Stimulated activated CD4-positive, alpha-beta T cell treated with anti-CD3 and anti-CD28 coated beads, Interleukin-12 subunit alpha, Interleukin-12 subunit beta, amount 100 ng/mL, for 4 hours (primary cell): ENCODE measurements at regions not wholly inside any gene's neighbourhood (a gene's known extent, or its start where the extent isn't known, plus 50 kb on each side); places are given as distances from the start of the nearest gene placed in this dataset.
"Not testable (repeated sequence)": the region's sequence is repeated elsewhere in the genome, so short reads cannot be mapped to it uniquely, and the experiment has no call there.

ENCODE experiments used
- DNase-seq: peaks from one replicate; pipeline ENCODE4 v3.0.0-alpha.2; 2020

DNA sequence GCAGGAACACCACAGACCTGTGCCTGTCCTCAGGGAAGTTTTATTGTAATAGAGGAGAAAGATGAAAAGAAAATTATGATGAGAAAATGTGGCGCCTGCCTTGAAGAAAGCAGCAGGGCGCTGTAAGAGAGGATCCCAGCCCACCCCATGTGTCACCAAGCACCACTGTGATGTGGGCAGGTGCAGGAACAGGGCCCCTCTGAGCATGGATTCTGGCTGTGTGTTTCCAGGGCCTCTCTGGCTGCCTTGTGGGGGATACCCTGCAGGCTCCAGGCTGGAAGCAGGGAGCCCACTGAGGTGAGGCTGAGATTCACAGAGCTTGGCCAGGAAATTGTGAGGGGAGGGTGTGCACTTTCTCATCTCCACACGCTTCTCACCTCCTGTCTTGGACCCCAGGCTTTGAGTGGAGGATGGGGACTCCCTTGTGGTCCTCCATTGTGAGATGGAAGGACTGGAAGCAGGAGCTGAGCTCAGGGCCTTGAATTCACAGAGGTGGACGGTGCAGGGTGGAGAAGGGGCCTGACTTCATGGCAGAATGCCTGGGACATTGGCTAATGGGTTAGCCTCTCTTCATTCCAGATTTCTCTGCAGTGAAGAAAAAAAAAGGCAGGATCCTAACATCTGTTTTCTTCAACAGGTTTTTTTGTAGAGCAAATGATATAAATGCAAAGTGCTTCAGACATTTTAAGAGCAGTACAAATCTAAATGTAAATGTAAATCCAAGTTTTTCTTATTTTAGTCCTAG is 246.6 kb upstream of the B3GAT1 start:
- DNase-seq, result no peak

GRCh38 chr11:134657631-134658030 is 245.6 kb upstream of the B3GAT1 start:
- no peak for DNase-seq

GRCh38 chr11:134656861-134657540 is 245.0 kb upstream of the B3GAT1 start:
- no peak for DNase-seq

- DNase-seq, result not testable (repeated sequence)
These were observed 244.2 kb upstream of the B3GAT1 start for GRCh38 chr11:134656086-134656840.

- DNase-seq, result no peak
These were observed 243.3 kb upstream of the B3GAT1 start for GRCh38 chr11:134655189-134655989.

DNA sequence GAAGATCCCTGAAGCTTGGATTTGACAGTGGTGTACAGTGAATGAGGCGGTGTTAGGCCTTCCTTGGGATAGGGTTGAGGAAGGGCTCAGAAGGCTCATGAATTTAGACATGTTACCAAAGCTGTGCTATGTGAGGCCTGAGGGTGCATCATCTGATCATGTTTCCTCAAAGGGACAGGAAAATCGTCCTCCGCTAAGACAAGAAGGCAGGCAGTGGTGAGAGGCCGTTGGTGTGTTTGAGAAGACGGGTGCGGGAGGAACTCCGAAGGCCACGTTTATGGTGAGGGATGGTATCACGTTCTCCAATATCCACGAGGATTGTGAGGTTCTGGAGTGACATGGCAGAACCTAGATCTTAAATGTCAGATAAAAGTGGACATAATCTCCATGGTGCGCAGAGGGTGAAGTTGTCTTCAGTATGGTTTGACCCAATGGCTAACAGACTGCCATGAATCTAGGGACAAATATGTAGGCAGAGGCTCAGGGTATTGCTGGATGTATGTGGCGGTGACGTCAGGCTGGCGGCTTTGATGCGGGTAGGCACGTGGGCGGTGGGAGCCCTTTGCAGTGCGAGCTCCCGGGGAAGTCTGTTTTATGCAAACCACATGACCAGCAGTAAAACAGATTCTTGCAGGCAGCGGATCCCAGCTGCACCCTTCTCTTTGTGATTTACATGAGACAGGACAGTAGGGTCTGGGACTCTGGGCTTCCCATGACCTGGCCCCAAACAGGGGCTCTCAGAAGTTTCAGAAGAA is 242.3 kb upstream of the B3GAT1 start:
- DNase-seq, result no peak

GRCh38 chr11:134652586-134653255 is 240.7 kb upstream of the B3GAT1 start:
- no peak for DNase-seq

GRCh38 chr11:134647066-134647743 is 235.2 kb upstream of the B3GAT1 start:
- no peak for DNase-seq

DNA sequence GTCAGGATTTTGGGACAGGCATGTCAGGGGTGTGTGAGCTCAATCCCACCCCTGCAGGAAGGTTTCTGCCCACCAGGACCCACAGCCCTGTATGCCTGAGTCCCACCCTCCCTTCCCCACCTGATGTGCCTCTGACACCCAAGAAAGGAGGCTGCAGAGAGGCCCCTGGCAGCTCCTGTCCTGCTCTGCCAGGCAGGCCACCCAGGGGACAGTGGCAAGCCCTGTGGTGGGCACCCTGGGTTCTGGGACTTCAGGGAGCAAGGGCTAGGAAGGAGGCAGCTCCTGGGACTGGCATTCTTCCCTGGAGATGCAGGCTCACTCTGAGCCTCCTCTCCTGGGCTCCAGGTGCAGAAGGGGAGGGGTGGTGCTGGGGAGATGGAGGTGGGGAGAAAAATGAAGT is 234.5 kb upstream of the B3GAT1 start:
- no peak for DNase-seq

GRCh38 chr11:134645576-134645975 is 233.5 kb upstream of the B3GAT1 start:
- no peak for DNase-seq

DNA sequence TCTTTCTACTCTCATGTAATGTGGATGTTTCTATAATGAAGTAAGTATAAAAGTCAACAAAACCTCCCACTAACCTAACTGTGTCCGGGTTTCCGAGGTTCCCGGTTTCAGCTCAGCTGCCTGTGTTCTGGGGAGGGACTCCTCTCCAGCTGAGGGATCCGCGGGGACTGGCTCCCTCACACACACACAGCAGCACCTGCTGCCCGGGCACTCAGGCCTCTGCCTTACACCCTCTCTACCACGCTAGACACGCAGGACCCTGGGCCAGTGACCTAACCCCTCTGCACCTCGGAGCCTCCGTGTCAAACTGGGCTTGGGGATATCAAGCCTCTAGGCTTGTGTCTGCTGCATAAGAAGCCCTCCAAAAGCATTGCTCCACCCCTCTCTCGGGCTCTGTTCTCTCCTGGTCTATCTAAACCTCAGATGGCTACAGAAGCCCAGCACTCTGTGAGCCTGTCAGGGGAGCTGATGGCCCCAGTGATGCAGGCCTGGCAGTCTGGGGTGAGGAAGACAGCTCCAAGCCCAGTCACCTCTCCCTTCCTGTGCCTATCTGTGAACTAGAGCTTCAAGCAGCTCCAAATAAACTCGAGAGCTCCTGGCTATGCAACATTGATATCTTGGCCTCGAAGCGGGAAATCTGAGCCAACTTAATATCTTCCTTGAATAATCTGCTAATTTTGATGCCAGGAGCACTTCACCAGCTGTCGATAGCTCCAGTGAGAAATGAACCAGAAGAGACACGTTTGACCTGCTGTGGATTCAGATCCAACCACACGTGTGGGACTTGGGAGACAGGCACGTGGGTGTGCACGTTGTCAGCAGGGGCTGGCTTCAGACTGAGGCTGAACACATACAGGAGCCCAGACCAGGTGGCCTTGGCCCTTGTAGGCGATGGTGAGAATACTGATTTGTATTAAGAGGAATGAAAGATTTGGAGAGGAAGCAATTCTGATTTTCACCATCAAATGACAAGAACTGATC is 232.7 kb upstream of the B3GAT1 start:
- no peak for DNase-seq

- DNase-seq, result no peak
These were observed 231.3 kb upstream of the B3GAT1 start for GRCh38 chr11:134643115-134644012.

DNA sequence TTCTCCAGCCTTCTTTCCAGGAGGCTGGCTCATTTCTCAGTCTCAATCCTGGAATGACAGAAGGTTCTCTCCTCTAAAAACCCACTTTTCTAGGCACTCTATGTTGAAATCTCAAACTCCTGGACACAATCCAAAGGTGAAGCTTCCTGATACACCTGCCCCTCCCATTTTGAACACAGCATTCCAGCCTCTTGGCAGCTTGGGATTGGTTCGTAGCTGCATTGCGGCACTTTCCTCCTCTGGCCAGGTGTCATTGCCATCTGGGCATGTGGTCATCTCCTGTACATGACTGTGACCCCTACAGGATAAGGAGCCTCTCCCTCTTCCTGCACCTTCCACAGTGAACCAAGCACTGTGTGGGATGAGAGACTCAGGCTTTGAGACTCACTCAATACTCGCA is 230.2 kb upstream of the B3GAT1 start:
- no peak for DNase-seq

DNA sequence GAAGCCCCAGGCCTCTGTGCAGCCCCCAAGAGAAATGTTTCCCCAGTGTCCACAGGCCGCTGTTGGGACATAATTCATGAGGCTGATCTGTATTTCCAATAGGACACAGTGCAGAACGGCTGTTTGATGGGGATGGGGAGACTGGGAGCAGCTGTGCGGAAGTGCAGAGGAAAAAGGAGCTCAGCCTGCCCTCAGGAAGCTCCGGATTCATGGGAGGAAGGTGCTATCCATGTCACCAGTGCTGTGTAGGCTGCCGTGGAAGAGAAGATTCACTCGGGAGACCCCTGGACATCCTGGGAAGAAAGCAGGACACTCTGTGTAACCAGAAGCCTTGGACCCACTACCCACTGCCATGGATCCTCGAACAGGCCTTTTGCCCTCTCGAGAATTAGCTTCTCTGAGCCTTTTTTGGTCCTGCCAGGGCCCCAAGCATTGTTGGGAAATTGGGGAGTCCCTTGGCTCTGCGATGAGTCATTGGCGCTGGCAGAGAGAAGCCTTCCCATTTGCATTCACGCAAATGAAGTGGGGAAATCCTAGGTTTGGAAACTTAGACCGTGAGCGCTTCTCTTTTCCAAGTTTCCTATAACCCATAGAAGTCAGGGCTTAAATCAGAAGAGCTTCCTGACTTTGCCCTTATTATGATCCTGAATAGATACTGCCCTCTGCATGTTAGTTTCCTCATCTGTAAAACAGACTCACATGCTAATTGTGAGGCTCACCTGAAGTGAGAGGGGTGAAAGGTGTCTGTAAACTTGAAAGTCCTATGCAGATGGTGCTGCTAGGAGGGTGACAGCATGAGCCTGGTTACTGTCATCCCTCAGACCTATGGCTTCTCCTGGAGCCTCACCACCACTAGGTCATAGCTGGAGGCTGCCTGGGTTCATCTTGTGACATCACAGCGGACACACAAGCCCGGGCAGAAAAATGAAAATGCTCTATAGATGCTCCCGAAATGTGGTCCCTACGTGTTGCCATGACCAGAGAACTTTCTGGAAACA is 229.2 kb upstream of the B3GAT1 start:
- no peak for DNase-seq

DNA sequence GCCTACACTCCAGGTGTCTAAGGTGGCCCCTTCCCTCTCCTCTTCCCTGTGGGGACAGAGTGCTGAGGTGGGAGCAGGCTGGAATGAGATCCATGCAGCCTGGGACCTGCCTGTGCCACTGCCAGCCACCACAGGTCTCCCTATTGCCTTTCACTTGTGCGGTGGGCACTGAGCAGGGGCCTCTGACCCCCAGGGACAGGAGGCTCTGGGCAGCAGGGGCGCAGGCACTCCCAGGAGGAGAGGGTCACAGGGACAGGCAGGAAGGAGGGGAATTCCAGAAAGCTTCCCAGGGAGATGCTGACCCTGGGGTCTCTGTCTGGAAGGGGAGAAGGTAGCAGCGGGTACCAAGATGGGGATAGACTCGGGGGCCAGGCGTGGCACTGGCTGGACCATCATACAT is 228.5 kb upstream of the B3GAT1 start:
- DNase-seq, result no peak

GRCh38 chr11:134639586-134640330 is 227.7 kb upstream of the B3GAT1 start:
- no peak for DNase-seq
